ENCODE measurements at regions not wholly inside any gene's neighbourhood (a gene's known extent, or its start where the extent isn't known, plus 50 kb on each side); places are given as distances from the start of the nearest gene placed in this dataset.

- no CpG with 5 or more reads among the region's 4 CpGs for WGBS, 2 donors (ENCODE audit: extremely low coverage in 2 of 2, insufficient read length in 2 of 2, insufficient replicate concordance in 1 of 2)
- Histone ChIP-seq H2AK5ac (ENCODE audit: low read depth, low read length) (no peak overlapping the region), H3K4me1 (ENCODE audit: control insufficient read depth in 2 of 2, insufficient read depth in 1 of 2, low read depth in 1 of 2, low read length in 2 of 2) (peaks cover 0 to 2% of the 10 kb centered on the region in 2 donors), H3K14ac (ENCODE audit: low read length) (no peak overlapping the region), H3K79me1 (ENCODE audit: low read depth, low read length) (no peaks in the 10 kb centered on the region), H2BK5ac (ENCODE audit: low read length) (no peak overlapping the region), H3K27ac (replicated peaks; ENCODE audit: low read length) (no peak overlapping the region), H3K4me2 (ENCODE audit: insufficient read depth, low read length, poor library complexity, severe bottlenecking) (no peak overlapping the region), H4K8ac (ENCODE audit: low read depth, low read length) (no peak overlapping the region), H3K36me3 (replicated peaks in 1 of 2; ENCODE audit: control insufficient read depth in 2 of 2, insufficient read depth in 2 of 2, low read length in 2 of 2) (no peaks in the 10 kb centered on the region), H2AFZ (ENCODE audit: low read length) (no peak overlapping the region), H3K4me3 (ENCODE audit: low read length in 2 of 2) (no peak overlapping the region), H2BK12ac (ENCODE audit: low read length) (no peak overlapping the region), H3K23ac (ENCODE audit: low read depth, low read length, poor library complexity) (no peak overlapping the region), H3K9ac (ENCODE audit: low read depth, low read length, poor library complexity) (no peak overlapping the region), H2BK15ac (ENCODE audit: low read length) (no peak overlapping the region), H4K91ac (ENCODE audit: low read depth, low read length, poor library complexity) (no peak overlapping the region), H3K4ac (ENCODE audit: low read length) (no peak overlapping the region), H3K27me3 (ENCODE audit: control insufficient read depth in 3 of 3, insufficient read depth in 3 of 3, low read depth in 1 of 3, low read length in 3 of 3) (no peaks in the 10 kb centered on the region), H3K18ac (ENCODE audit: low read length) (no peak overlapping the region), H2BK120ac (ENCODE audit: low read depth, low read length) (no peak overlapping the region), H3K9me3 (replicated peaks in 1 of 2; ENCODE audit: control insufficient read depth in 2 of 2, insufficient read depth in 1 of 2, low read depth in 1 of 2, low read length in 2 of 2) (peaks cover 2 to 15% of the 10 kb centered on the region in 2 donors)
- DNase-seq (ENCODE audit: low spot score): no peak
Measured at GRCh38 chr16:52727849-52728248, 180.9 kb upstream of the TOX3 start.

GRCh38 chr16:52727441-52727840 is 180.5 kb upstream of the TOX3 start:
- Histone ChIP-seq H3K9ac (ENCODE audit: low read depth, low read length, poor library complexity) (no peak overlapping the region), H2AFZ (ENCODE audit: low read length) (no peak overlapping the region), H3K27me3 (ENCODE audit: control insufficient read depth in 3 of 3, insufficient read depth in 3 of 3, low read depth in 1 of 3, low read length in 3 of 3) (no peaks in the 10 kb centered on the region), H4K8ac (ENCODE audit: low read depth, low read length) (no peak overlapping the region), H3K4ac (ENCODE audit: low read length) (no peak overlapping the region), H3K18ac (ENCODE audit: low read length) (no peak overlapping the region), H3K14ac (ENCODE audit: low read length) (no peak overlapping the region), H4K91ac (ENCODE audit: low read depth, low read length, poor library complexity) (no peak overlapping the region), H3K9me3 (replicated peaks in 1 of 2; ENCODE audit: control insufficient read depth in 2 of 2, insufficient read depth in 1 of 2, low read depth in 1 of 2, low read length in 2 of 2) (peaks cover 2 to 15% of the 10 kb centered on the region in 2 donors), H3K27ac (replicated peaks; ENCODE audit: low read length) (no peak overlapping the region), H3K4me2 (ENCODE audit: insufficient read depth, low read length, poor library complexity, severe bottlenecking) (no peak overlapping the region), H3K4me1 (ENCODE audit: control insufficient read depth in 2 of 2, insufficient read depth in 1 of 2, low read depth in 1 of 2, low read length in 2 of 2) (peaks cover 0 to 2% of the 10 kb centered on the region in 2 donors), H3K36me3 (replicated peaks in 1 of 2; ENCODE audit: control insufficient read depth in 2 of 2, insufficient read depth in 2 of 2, low read length in 2 of 2) (no peaks in the 10 kb centered on the region), H2AK5ac (ENCODE audit: low read depth, low read length) (no peak overlapping the region), H2BK15ac (ENCODE audit: low read length) (no peak overlapping the region), H3K4me3 (ENCODE audit: low read length in 2 of 2) (no peak overlapping the region), H2BK12ac (ENCODE audit: low read length) (no peak overlapping the region), H3K23ac (ENCODE audit: low read depth, low read length, poor library complexity) (no peak overlapping the region), H2BK120ac (ENCODE audit: low read depth, low read length) (no peak overlapping the region), H2BK5ac (ENCODE audit: low read length) (no peak overlapping the region), H3K79me1 (ENCODE audit: low read depth, low read length) (no peaks in the 10 kb centered on the region)
- no peak for DNase-seq (ENCODE audit: low spot score)
- no CpG with 5 or more reads among the region's 2 CpGs for WGBS, 2 donors (ENCODE audit: extremely low coverage in 2 of 2, insufficient read length in 2 of 2, insufficient replicate concordance in 1 of 2)

DNA sequence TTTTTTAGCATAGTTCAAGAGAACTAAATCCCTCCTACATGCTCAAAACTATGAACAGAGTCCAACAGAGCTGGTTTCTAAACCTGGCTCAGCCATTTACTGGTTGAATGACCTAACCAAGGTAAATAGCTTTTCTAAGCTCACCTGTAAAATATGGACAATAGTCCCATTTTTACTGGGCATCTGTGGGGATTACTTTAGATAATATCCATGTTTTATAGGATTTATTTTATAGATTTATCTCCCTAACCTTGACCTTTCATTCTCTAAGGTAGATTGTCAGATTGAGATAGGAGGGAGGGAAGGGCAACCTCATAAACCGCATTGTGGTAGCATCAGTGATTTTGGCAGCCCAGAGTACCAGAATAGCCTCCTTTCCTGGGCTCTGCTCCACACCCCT is 178.5 kb upstream of the TOX3 start:
- no peak overlapping the region for H4K91ac ChIP-seq (ENCODE audit: low read depth, low read length, poor library complexity)
- H3K27ac ChIP-seq (replicated peaks; ENCODE audit: low read length): no peak overlapping the region
- H3K4me1 ChIP-seq (ENCODE audit: control insufficient read depth in 2 of 2, insufficient read depth in 1 of 2, low read depth in 1 of 2, low read length in 2 of 2): peaks cover 0 to 4% of the 10 kb centered on the region in 2 donors
- H3K9me3 ChIP-seq (replicated peaks in 1 of 2; ENCODE audit: control insufficient read depth in 2 of 2, insufficient read depth in 1 of 2, low read depth in 1 of 2, low read length in 2 of 2): peaks cover 0 to 6% of the 10 kb centered on the region in 2 donors
- H3K18ac ChIP-seq (ENCODE audit: low read length): no peak overlapping the region
- H3K23ac ChIP-seq (ENCODE audit: low read depth, low read length, poor library complexity): no peak overlapping the region
- DNase-seq (ENCODE audit: low spot score): no peak
- no peaks in the 10 kb centered on the region for H3K27me3 ChIP-seq (ENCODE audit: control insufficient read depth in 3 of 3, insufficient read depth in 3 of 3, low read depth in 1 of 3, low read length in 3 of 3)
- no peak overlapping the region for H3K9ac ChIP-seq (ENCODE audit: low read depth, low read length, poor library complexity)
- H2BK5ac ChIP-seq (ENCODE audit: low read length): no peak overlapping the region
- H2BK12ac ChIP-seq (ENCODE audit: low read length): no peak overlapping the region
- H2AFZ ChIP-seq (ENCODE audit: low read length): no peak overlapping the region
- H3K36me3 ChIP-seq (replicated peaks in 1 of 2; ENCODE audit: control insufficient read depth in 2 of 2, insufficient read depth in 2 of 2, low read length in 2 of 2): no peaks in the 10 kb centered on the region
- WGBS, 2 donors (ENCODE audit: extremely low coverage in 2 of 2, insufficient read length in 2 of 2, insufficient replicate concordance in 1 of 2): no CpG with 5 or more reads among the region's 1 CpG
- H2AK5ac ChIP-seq (ENCODE audit: low read depth, low read length): no peak overlapping the region
- no peak overlapping the region for H3K14ac ChIP-seq (ENCODE audit: low read length)
- no peak overlapping the region for H2BK15ac ChIP-seq (ENCODE audit: low read length)
- no peak overlapping the region for H3K4me2 ChIP-seq (ENCODE audit: insufficient read depth, low read length, poor library complexity, severe bottlenecking)
- no peak overlapping the region for H3K4ac ChIP-seq (ENCODE audit: low read length)
- no peaks in the 10 kb centered on the region for H3K79me1 ChIP-seq (ENCODE audit: low read depth, low read length)
- H2BK120ac ChIP-seq (ENCODE audit: low read depth, low read length): no peak overlapping the region
- H3K4me3 ChIP-seq (ENCODE audit: low read length in 2 of 2): no peak overlapping the region
- H4K8ac ChIP-seq (ENCODE audit: low read depth, low read length): no peak overlapping the region

GRCh38 chr16:52725043-52725442 is 178.1 kb upstream of the TOX3 start:
- Histone ChIP-seq H3K27ac (replicated peaks; ENCODE audit: low read length) (no peak overlapping the region), H2BK12ac (ENCODE audit: low read length) (no peak overlapping the region), H4K91ac (ENCODE audit: low read depth, low read length, poor library complexity) (no peak overlapping the region), H3K23ac (ENCODE audit: low read depth, low read length, poor library complexity) (no peak overlapping the region), H3K9ac (ENCODE audit: low read depth, low read length, poor library complexity) (no peak overlapping the region), H2BK120ac (ENCODE audit: low read depth, low read length) (no peak overlapping the region), H3K27me3 (ENCODE audit: control insufficient read depth in 3 of 3, insufficient read depth in 3 of 3, low read depth in 1 of 3, low read length in 3 of 3) (no peaks in the 10 kb centered on the region), H3K4me1 (ENCODE audit: control insufficient read depth in 2 of 2, insufficient read depth in 1 of 2, low read depth in 1 of 2, low read length in 2 of 2) (peaks cover 0 to 4% of the 10 kb centered on the region in 2 donors), H4K8ac (ENCODE audit: low read depth, low read length) (no peak overlapping the region), H3K79me1 (ENCODE audit: low read depth, low read length) (no peaks in the 10 kb centered on the region), H2BK15ac (ENCODE audit: low read length) (no peak overlapping the region), H3K4me2 (ENCODE audit: insufficient read depth, low read length, poor library complexity, severe bottlenecking) (no peak overlapping the region), H2BK5ac (ENCODE audit: low read length) (no peak overlapping the region), H2AK5ac (ENCODE audit: low read depth, low read length) (no peak overlapping the region), H3K9me3 (replicated peaks in 1 of 2; ENCODE audit: control insufficient read depth in 2 of 2, insufficient read depth in 1 of 2, low read depth in 1 of 2, low read length in 2 of 2) (peaks cover 0 to 2% of the 10 kb centered on the region in 2 donors), H3K14ac (ENCODE audit: low read length) (no peak overlapping the region), H3K36me3 (replicated peaks in 1 of 2; ENCODE audit: control insufficient read depth in 2 of 2, insufficient read depth in 2 of 2, low read length in 2 of 2) (no peaks in the 10 kb centered on the region), H3K4ac (ENCODE audit: low read length) (no peak overlapping the region), H2AFZ (ENCODE audit: low read length) (no peak overlapping the region), H3K18ac (ENCODE audit: low read length) (no peak overlapping the region), H3K4me3 (ENCODE audit: low read length in 2 of 2) (no peak overlapping the region)
- WGBS, 2 donors (ENCODE audit: extremely low coverage in 2 of 2, insufficient read length in 2 of 2, insufficient replicate concordance in 1 of 2): no CpG with 5 or more reads among the region's 3 CpGs
- no peak for DNase-seq (ENCODE audit: low spot score)

Measured in neuronal stem cell (in vitro differentiated cells).